Activated CD4-positive, alpha-beta T cell treated with anti-CD3 and anti-CD28 coated beads, Interleukin-2, amount 50 U/mL, for 24 hours (primary cell): ENCODE measurements at regions not wholly inside any gene's neighbourhood (a gene's known extent, or its start where the extent isn't known, plus 50 kb on each side); places are given as distances from the start of the nearest gene placed in this dataset.
"Not testable (repeated sequence)": the region's sequence is repeated elsewhere in the genome, so short reads cannot be mapped to it uniquely, and the experiment has no call there.

Source experiments
- DNase-seq, 2 donors: peaks; one replicate each; pipeline ENCODE4 v3.0.0-alpha.2; 2020; ENCODE audit warnings: low read depth in 1 of 2, low spot score in 1 of 2

DNA sequence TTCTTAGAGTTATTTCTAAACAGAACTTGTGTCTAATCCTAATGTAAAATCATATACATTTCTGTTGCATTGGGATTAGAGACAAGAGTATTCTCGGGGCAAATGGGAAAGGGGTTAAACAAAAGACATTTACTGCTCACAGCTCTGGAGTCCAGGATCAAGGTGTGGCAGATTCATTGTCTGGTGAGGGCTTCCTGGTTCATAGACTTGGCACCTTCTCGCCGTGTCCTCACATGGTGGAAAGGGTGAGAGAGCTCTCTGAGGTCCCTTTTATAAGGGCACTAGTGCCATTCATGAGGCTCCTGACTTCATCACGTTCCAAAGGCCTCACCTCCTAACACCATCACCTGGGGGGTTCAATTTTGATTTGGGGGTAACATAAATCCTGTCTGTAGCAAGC, 90.3 kb upstream of the PRKX start:
- DNase-seq = no peak

DNA sequence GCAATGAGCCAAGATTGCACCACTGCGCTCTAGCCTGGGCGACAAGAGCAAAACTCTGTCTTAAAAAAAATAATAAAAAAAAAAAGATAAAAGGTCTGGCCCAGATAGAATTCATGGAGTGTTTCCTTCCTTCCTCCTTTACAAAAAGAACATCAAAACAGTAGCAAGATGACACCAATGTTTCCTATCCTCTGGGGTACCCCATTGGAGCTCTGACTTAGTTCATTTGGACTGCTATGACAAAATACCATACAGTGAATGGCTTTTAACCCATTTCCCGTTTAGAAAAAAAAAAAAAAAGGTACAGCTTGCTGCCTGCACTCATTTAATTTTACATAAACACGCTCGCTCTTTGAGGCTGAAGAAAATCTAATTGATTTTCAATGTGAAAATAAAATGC, 89.9 kb upstream of the PRKX start:
- no peak for DNase-seq

DNA sequence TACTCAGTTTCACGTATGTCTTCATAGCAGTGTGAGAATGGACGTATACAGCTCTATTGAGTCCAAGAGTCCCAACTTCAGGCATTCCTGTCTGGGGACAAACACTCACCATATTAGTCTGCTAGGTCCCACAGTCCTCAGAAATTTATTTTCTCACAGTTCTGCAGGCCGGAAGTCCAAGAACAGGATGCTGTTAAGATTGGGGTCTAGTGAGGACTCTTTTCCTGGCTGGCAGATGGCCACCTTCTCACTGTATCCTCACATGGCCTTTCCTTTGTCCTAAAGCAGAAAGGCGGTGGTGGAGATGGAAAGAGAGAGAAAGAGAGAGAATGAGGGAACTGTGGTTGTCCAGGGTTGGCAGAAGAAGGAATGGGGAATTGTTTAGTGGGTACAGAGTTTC, 82.0 kb upstream of the PRKX start:
- not testable (repeated sequence) for DNase-seq

DNA sequence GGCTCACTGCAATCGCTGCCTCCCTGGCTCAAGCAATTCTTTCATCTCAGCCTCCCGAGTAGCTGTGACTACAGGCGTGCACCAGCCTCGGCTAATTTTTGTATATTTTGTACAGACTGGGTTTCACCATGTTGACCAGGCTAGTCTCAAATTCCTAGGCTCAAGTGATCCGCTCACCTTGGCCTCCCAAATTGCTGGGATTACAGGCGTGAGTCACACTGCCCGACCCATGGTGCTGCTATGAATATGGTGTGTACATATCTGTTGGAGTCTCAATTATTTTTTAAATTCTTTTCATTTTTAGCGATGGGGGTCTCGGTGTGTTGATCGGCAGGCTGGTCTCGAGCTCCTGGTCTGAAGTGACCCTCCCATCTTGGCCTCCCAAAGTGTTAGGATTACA, 78.0 kb upstream of the PRKX start:
- no peak for DNase-seq

DNA sequence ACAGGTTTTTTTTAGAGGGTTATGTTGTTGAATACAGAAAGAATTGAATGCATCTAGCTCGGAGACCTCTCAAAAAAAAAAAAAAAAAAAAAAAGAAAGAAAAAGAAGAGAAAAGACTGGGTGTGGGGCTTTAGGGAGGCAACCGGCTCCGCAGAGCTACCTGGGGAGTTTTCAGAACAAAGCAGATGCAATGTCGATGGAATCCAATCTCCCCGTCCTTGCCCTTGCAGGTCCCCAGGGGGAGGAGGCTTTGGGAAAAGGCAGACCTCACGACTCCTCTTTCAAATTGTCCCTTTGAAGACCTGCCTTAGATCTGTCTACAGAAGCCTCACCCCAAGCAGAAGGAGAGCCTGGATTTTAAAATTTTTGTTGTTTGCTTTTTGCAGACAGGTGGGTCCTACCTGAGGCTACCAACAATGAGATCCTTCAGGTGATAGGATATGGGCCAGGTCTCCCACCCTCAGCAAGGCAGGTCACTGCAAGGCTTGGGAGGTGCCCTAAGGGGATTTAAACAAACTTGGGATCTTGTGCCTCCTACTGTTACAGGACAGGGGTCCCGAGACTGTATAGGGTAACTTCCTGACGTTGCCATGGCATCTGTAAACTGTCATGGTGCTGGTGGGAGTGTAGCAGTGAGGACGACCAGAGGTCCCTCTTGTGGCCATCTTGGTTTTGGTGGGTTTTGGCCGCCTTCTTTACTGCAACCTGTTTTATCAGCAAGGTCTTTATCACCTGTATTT, 75.2 kb upstream of the PRKX start:
- DNase-seq = no peak

DNA sequence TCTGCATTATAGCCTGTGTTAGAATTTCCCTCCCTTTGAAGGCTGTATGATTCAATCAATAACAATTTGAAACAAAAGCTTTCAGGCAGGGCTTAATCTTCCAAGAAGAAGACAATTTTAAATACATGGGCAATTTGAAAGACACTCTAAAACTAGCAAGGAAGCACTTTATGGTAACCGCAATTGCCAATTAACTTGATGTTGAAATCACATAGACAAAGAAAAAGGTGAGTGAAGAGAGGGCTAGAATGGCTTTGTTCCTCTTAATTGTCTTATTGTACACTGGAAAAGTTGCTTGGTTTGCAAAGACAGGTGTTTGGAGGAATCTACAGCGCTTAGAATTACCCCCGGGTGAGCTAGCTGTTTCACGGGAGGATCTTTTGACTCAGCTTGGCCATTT, 74.4 kb upstream of the PRKX start:
- DNase-seq = no peak

DNA sequence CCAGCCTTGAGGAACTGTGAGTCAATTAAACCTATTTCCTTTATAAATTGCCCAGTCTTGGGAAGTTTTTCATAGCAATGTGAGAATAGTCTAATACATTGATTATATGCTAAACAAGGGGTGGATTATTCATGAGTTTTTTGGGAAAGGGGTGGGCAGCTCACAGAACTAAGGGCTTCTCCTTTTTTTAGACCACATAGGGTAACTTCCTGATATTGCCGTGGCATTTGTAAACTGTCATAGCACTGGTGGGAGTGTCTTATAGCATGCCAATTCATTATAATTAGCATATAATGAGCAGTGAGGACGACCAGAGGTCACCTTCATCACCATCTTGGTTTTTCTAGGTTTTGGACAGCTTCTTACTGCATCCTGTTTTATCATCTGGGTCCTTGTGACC, 72.4 kb upstream of the PRKX start:
- DNase-seq = not testable (repeated sequence)

DNA sequence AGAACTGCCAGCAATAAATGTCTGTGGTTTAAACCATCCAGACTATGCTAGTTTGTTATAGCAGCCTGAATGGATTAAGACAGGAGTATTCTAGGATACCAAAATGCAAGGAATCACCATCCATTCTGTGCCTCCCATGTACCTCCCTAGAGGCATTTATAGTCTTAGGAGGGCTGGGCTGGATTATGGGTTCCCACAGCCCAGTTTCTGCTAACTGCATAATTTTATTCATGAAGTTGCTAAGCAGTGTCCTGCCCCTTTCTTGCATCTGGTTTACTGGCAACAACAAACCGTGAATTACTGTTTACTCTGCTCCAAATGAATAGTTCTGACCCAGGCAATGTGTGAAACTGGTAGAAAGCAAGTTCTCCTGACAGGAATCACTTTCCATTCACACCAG, 67.1 kb upstream of the PRKX start:
- no peak for DNase-seq

DNA sequence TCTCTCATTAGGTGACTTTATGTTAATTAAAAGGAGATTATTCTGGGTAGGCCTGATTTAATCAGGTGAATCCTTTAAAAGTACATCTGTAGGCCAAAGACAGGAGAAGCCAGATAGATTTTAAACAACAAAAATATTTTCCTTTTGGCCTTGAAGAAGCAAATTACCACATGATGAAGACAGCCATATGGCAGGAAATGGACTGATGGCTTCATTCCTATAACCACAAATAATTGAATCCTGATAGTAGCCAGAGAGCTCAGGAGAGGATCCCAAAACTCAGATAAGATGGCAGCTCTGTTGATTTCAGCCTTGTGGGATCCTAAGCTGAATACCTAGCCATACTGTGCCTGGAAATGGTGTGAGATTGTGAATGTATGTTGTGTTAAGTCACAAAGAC, 66.1 kb upstream of the PRKX start:
- DNase-seq = no peak

DNA sequence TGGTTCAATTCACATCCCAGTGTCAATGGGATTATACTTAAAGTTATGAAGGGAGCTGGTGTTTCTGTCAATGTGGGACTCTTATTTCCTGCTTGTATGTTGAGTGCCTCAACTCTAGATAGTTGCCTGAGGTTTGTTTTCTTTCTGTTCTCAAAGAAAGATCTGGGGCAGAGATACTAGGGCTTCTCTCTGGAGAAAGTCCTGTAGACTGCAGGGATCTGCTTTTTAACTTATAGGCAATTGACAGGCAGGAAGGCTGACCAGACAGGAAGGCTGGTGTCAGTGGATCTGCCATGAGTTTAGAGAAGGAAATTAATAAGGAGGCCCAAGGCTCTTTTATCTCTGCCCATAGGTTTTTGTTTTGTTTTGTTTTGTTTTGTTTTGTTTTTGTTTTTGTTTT, 64.0 kb upstream of the PRKX start:
- DNase-seq = no peak

DNA sequence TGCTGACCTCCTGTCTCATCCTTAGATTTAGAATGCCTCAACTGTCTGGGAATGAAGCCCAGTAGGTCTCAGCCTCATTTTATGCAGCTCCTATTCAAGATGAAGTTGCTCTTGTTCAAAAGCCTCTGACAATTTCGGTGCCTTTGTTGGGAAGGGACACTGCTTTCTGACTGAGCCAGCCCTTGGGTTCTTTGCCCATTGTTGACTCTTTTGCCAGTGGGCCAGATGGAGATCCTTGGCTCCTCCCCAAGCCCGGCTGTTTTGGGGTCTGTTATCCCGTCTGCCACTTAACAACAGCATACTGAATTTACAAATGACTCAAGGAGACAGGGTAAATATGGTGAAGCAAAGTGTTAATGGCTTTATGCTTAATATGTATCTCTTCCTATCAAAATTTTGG, 58.3 kb upstream of the PRKX start:
- DNase-seq = no peak

DNA sequence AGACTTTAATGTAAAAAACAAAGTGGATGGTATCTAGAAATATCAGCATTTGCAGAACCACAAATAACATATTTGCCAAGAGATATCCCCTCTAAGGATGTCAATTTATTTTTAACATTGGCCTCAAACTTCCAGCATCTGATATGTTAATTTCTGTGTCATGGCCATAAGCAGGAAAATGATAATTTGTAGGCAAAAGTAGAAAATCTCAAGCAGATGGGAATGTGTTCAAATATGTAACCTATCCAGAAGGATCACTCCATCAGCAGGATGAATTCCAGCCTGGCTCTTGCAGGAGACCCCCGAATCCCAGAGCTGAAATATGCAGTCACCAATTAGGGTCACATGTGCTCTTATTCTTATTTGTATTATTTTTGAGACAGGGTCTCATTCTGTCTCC, 55.4 kb upstream of the PRKX start:
- DNase-seq = no peak
